ENCODE measurements at regions not wholly inside any gene's neighbourhood (a gene's known extent, or its start where the extent isn't known, plus 50 kb on each side); places are given as distances from the start of the nearest gene placed in this dataset.

DNA sequence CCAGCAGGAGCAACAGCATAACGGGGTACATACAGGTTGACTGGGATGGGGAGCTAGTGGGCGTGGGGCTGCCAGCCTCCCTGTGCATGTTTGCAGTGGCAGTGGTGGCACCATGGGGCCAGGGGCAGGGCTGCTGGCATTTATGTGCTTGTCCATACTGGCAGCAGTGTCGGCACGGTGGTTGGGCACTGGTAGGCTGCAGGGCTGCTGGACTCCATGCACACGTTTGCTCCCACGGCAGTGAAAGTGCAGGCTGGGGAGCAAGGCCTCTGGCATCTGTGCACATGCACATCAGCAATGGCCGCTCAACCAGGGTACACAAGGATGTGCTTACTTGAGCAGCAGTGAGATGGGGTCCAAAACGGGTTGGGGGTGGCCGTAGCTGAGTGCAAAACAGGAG, 159.5 kb upstream of the KHDRBS2 start:
- DNase-seq, result no peak
- H3K4me3 ChIP-seq, result no peak overlapping the region
- no peaks in the 10 kb centered on the region for H3K27me3 ChIP-seq (ENCODE audit: insufficient read depth, low read depth)
- no peaks in the 10 kb centered on the region for H3K36me3 ChIP-seq (ENCODE audit: low read depth)
- no peak overlapping the region for H3K27ac ChIP-seq
- ChIA-PET CTCF (no interaction called here), POLR2A (ENCODE audit: unreplicated experiment) (no interaction called here)
- no peak overlapping the region for H3K4me2 ChIP-seq
- TF ChIP-seq EZH2 (IDR thresholded peaks at IDR 0.05; ENCODE audit: low read depth), result no peak
- TF ChIP-seq, protein P1, sequence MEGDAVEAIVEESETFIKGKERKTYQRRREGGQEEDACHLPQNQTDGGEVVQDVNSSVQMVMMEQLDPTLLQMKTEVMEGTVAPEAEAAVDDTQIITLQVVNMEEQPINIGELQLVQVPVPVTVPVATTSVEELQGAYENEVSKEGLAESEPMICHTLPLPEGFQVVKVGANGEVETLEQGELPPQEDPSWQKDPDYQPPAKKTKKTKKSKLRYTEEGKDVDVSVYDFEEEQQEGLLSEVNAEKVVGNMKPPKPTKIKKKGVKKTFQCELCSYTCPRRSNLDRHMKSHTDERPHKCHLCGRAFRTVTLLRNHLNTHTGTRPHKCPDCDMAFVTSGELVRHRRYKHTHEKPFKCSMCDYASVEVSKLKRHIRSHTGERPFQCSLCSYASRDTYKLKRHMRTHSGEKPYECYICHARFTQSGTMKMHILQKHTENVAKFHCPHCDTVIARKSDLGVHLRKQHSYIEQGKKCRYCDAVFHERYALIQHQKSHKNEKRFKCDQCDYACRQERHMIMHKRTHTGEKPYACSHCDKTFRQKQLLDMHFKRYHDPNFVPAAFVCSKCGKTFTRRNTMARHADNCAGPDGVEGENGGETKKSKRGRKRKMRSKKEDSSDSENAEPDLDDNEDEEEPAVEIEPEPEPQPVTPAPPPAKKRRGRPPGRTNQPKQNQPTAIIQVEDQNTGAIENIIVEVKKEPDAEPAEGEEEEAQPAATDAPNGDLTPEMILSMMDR (conservative IDR thresholded peaks at IDR 0.05), result no peak
- no peaks in the 10 kb centered on the region for H4K20me1 ChIP-seq (ENCODE audit: insufficient read depth)
- H3K4me1 ChIP-seq (replicated peaks; ENCODE audit: insufficient read depth), result no peaks in the 10 kb centered on the region
- no peaks in the 10 kb centered on the region for H3F3A ChIP-seq (ENCODE audit: insufficient read depth, low read depth)
- BruUV-seq (replicated peaks), result no TSS peak
- H3K79me2 ChIP-seq (ENCODE audit: low read depth), result no peaks in the 10 kb centered on the region
- H3K9me2 ChIP-seq (ENCODE audit: insufficient read depth), result no peaks in the 10 kb centered on the region
- no peaks in the 10 kb centered on the region for H3K9me3 ChIP-seq (ENCODE audit: insufficient read depth, low read depth)
- no peak overlapping the region for H2AFZ ChIP-seq
- intact Hi-C loops (cut with micrococcal nuclease; ENCODE audit: unreplicated experiment), result no loop called here

DNA sequence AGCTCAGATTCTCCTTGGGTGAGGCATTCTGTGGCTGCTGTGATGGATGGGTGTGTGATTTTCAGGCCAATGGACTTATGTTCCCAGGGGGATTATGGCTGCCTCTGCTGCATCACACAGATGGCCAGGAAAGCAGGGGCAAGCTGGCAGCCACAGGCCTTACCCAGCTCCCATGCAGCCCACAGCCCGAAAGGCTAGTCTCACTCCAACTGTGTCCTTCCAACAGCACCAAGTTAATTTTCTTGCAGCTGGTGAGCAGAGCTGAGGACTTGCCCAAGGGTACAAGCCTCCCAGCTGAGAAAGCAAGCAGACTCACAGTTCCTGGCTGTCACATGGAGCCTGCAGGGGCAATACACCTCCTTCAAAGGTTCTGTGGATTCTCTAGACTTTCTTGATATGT, 155.2 kb upstream of the KHDRBS2 start:
- H3K9me3 ChIP-seq (ENCODE audit: insufficient read depth, low read depth), result 0 out of 2 replicates have a peak, but pooled peaks cover 3% of the 10 kb centered on the region
- H4K20me1 ChIP-seq (ENCODE audit: insufficient read depth), result no peaks in the 10 kb centered on the region
- no TSS peak for BruUV-seq (replicated peaks)
- TF ChIP-seq, protein P1 (conservative IDR thresholded peaks at IDR 0.05), result no peak
- H3K79me2 ChIP-seq (ENCODE audit: low read depth), result no peaks in the 10 kb centered on the region
- CTCF ChIA-PET, result no interaction called here
- no peak overlapping the region for H3K4me2 ChIP-seq
- no peaks in the 10 kb centered on the region for H3F3A ChIP-seq (ENCODE audit: insufficient read depth, low read depth)
- intact Hi-C loops (cut with micrococcal nuclease; ENCODE audit: unreplicated experiment), result no loop called here
- H3K4me3 ChIP-seq, result no peak overlapping the region
- DNase-seq, result no peak
- H3K4me1 ChIP-seq (replicated peaks; ENCODE audit: insufficient read depth), result no peaks in the 10 kb centered on the region
- POLR2A ChIA-PET (ENCODE audit: unreplicated experiment), result no interaction called here
- no peak overlapping the region for H3K27ac ChIP-seq
- H3K36me3 ChIP-seq (ENCODE audit: low read depth), result no peaks in the 10 kb centered on the region
- no peaks in the 10 kb centered on the region for H3K27me3 ChIP-seq (ENCODE audit: insufficient read depth, low read depth)
- H2AFZ ChIP-seq, result no peak overlapping the region
- H3K9me2 ChIP-seq (ENCODE audit: insufficient read depth), result no peaks in the 10 kb centered on the region

DNA sequence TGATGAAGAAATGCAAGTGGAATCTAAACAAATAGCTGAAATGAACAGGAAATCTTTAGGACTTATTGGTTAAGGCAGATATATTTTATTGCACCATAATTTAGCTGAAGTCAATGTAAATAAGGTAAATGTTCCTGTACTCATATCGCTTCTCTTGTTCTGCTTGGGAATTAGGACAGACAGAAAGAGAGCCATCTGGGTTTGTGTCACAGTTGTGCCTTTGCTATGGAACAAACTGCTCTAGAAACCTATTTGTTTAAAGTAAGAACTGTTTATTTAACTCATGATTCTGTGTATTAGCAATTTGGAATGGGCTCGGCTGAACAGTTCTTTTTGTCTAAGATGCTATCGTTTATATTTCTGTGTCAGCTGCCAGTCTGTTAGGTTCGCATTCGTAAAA, 143.8 kb upstream of the KHDRBS2 start:
- intact Hi-C loops (cut with micrococcal nuclease; ENCODE audit: unreplicated experiment), result no loop called here
- Histone ChIP-seq H3K4me2 (no peak overlapping the region), H3K27me3 (ENCODE audit: insufficient read depth, low read depth) (no peaks in the 10 kb centered on the region), H3K79me2 (ENCODE audit: low read depth) (no peaks in the 10 kb centered on the region), H3K4me3 (no peak overlapping the region), H3K9me2 (ENCODE audit: insufficient read depth) (no peaks in the 10 kb centered on the region), H3K27ac (no peak overlapping the region), H3K9me3 (ENCODE audit: insufficient read depth, low read depth) (no peaks in the 10 kb centered on the region), H3K4me1 (replicated peaks; ENCODE audit: insufficient read depth) (no peaks in the 10 kb centered on the region), H2AFZ (no peak overlapping the region), H3K36me3 (ENCODE audit: low read depth) (no peaks in the 10 kb centered on the region), H3F3A (ENCODE audit: insufficient read depth, low read depth) (no peaks in the 10 kb centered on the region), H4K20me1 (ENCODE audit: insufficient read depth) (0 out of 2 replicates have a peak, but pooled peaks cover 3% of the 10 kb centered on the region)
- no peak for DNase-seq
- no TSS peak for BruUV-seq (replicated peaks)
- no peak for TF ChIP-seq EZH2 (IDR thresholded peaks at IDR 0.05; ENCODE audit: low read depth)
- TF ChIP-seq, protein P1 (conservative IDR thresholded peaks at IDR 0.05), result no peak
- POLR2A ChIA-PET (ENCODE audit: unreplicated experiment), result no interaction called here
- CTCF ChIA-PET, result no interaction called here
